HL-60 (cell line): ENCODE measurements at regions not wholly inside any gene's neighbourhood (a gene's known extent, or its start where the extent isn't known, plus 50 kb on each side); places are given as distances from the start of the nearest gene placed in this dataset.

ENCODE experiments used
- DNase-seq, 2 experiments: peaks; one replicate each; pipeline ENCODE4 v3.0.0-alpha.2; 2010 to 2020; ENCODE audit warnings: low read depth in 1 of 2, low spot score in 1 of 2
- H3K27ac ChIP-seq: fragments of 250-450 bp; sonication (Bioruptor Pico); replicated peaks from 2 replicates; pipeline ENCODE4 v1.5.1; 2020; ENCODE audit warnings: mild to moderate bottlenecking, moderate library complexity
- H3K27me3 ChIP-seq: fragments of 250-450 bp; sonication (Bioruptor Pico); 2 replicates; pipeline ENCODE4 v1.5.1; 2021; ENCODE audit warnings: mild to moderate bottlenecking, moderate library complexity; ENCODE audit not compliant: insufficient read depth, poor library complexity, severe bottlenecking
- H3K4me3 ChIP-seq: replicated peaks from 2 replicates; pipeline ENCODE4 v1.5.1; 2011; ENCODE audit warnings: mild to moderate bottlenecking, control low read depth, low read length; ENCODE audit not compliant: insufficient read depth
- CTCF ChIP-seq: IDR thresholded peaks from one replicate; pipeline ENCODE4 v1.5.1; 2011; ENCODE audit warnings: low read length, control low read depth, inconsistent platforms; ENCODE audit not compliant: insufficient read depth
- GABPA ChIP-seq: IDR thresholded peaks from 2 replicates; pipeline ENCODE4 v1.6.1; 2012; ENCODE audit warnings: low read depth
- POLR2AphosphoS5 ChIP-seq: IDR thresholded peaks from 2 replicates; pipeline ENCODE4 v1.6.1; 2012; ENCODE audit warnings: low read depth
- REST ChIP-seq: IDR thresholded peaks from 2 replicates; pipeline ENCODE4 v1.6.1; 2012; ENCODE audit warnings: low read depth; ENCODE audit not compliant: insufficient replicate concordance
- SPI1 ChIP-seq: IDR thresholded peaks from 2 replicates; pipeline ENCODE4 v1.6.1; 2012; ENCODE audit warnings: low read depth, mild to moderate bottlenecking, borderline replicate concordance

- H3K27ac ChIP-seq: no peak overlapping the region
- H3K27me3 ChIP-seq: peaks cover 3% of the 10 kb centered on the region
- no peak overlapping the region for H3K4me3 ChIP-seq
- DNase-seq: no peak
- TF ChIP-seq GABPA: no peak
- no peak for TF ChIP-seq CTCF
- no peak for TF ChIP-seq SPI1
- TF ChIP-seq POLR2AphosphoS5: no peak
- TF ChIP-seq REST: no peak
Measured at GRCh38 chr2:240275386-240275785, 134.9 kb upstream of the OTOS start.

DNA sequence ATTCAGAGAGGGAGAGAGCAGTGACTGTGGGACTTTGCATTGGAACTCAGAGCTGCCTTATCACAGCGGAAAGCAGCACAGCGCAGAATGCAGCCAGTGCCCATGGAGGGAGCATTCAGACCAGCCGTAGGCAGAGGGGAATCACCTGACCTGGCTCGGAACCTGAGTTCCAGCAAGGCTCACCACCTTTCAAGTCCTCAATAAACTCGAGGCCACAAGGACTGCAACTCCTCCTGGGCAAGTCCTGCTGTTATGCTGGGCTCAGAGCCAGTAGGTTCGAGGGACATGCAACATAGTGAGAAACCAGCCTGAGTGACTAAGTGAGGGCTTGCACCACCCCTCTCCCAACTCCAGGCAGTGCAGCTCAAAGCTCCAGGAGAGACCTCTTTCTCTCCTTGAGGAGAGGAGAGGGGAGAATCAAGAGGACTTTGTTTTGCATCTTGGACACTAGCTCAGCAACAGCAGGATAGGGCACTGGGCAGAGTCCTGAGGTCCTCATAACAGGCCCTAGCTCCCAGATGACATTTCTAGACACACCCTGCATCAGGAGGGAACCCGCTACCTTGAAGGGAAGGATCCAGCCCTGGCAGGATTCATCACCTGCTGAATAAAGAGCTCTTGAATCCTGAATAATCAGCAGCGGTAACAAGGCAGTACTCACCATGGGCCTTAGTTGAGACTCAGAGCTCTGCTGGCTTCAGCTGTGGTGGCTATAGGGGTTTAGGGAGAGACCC lies 136.8 kb upstream of the OTOS start:
- TF ChIP-seq GABPA (no peak), POLR2AphosphoS5 (no peak), SPI1 (no peak), CTCF (no peak), REST (no peak)
- H3K27ac ChIP-seq: no peak overlapping the region
- H3K27me3 ChIP-seq: peaks cover 3% of the 10 kb centered on the region
- H3K4me3 ChIP-seq: no peak overlapping the region
- DNase-seq: no peak

GRCh38 chr2:240277807-240278522 lies 137.5 kb upstream of the OTOS start:
- Histone ChIP-seq H3K4me3 (no peak overlapping the region), H3K27me3 (peaks cover 3% of the 10 kb centered on the region), H3K27ac (no peak overlapping the region)
- no peak for DNase-seq
- no peak for TF ChIP-seq GABPA
- TF ChIP-seq POLR2AphosphoS5: no peak
- TF ChIP-seq REST: no peak
- no peak for TF ChIP-seq CTCF
- no peak for TF ChIP-seq SPI1
